Thyroid gland (tissue), 4 donors: ENCODE measurements at regions not wholly inside any gene's neighbourhood (a gene's known extent, or its start where the extent isn't known, plus 50 kb on each side); places are given as distances from the start of the nearest gene placed in this dataset.
"Not testable (repeated sequence)": the region's sequence is repeated elsewhere in the genome, so short reads cannot be mapped to it uniquely, and the experiment has no call there.

ENCODE experiments used
- CTCF ChIP-seq, 6 experiments: fragments of 200-600 bp in 3 of 6; fragments of 450-650 bp in 3 of 6; sonication (generic) in 3 of 6; IDR thresholded peaks; one replicate each; pipeline ENCODE4 v1.5.1; 2016 to 2019; ENCODE audit warnings: antibody characterized with exemption in 6 of 6, mild to moderate bottlenecking in 2 of 6, inconsistent platforms in 1 of 6, moderate library complexity in 1 of 6
- POLR2A ChIP-seq, 2 donors: fragments of 450-650 bp; IDR thresholded peaks; one replicate each; pipeline ENCODE4 v1.6.1; 2017; ENCODE audit warnings: antibody characterized with exemption in 2 of 2, mild to moderate bottlenecking in 2 of 2, moderate library complexity in 1 of 2

- not testable (repeated sequence) for TF ChIP-seq CTCF, POLR2A (IDR thresholded peaks at IDR 0.05)
Observed at GRCh38 chr9:108774088-108774487, 81.7 kb downstream of the ACTL7B start.
